ENCODE measurements at regions not wholly inside any gene's neighbourhood (a gene's known extent, or its start where the extent isn't known, plus 50 kb on each side); places are given as distances from the start of the nearest gene placed in this dataset.

DNA sequence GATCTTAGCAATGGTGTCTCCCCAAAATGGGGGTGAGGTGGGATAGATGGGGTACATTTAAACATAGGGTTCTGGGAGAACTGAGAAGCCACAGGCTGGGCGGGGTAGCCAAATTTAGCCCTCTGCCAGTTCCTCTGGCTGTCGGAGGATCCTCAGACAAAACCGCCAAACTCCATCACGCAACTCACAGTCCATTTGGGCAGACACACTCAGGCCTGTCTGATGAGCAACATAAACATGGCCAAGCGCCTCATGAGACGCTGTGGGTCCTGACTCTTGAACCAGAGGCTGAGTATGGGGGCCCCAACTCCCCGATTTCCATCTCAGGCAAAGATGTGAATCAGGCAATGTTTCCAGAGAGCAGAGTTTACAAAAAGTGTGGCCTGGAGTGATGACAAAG is 162.3 kb downstream of the FGF18 start:
- TF ChIP-seq, protein P1, sequence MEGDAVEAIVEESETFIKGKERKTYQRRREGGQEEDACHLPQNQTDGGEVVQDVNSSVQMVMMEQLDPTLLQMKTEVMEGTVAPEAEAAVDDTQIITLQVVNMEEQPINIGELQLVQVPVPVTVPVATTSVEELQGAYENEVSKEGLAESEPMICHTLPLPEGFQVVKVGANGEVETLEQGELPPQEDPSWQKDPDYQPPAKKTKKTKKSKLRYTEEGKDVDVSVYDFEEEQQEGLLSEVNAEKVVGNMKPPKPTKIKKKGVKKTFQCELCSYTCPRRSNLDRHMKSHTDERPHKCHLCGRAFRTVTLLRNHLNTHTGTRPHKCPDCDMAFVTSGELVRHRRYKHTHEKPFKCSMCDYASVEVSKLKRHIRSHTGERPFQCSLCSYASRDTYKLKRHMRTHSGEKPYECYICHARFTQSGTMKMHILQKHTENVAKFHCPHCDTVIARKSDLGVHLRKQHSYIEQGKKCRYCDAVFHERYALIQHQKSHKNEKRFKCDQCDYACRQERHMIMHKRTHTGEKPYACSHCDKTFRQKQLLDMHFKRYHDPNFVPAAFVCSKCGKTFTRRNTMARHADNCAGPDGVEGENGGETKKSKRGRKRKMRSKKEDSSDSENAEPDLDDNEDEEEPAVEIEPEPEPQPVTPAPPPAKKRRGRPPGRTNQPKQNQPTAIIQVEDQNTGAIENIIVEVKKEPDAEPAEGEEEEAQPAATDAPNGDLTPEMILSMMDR (conservative IDR thresholded peaks at IDR 0.05; ENCODE audit: low read length) = no peak
- no peak for TF ChIP-seq EZH2phosphoT487 (IDR thresholded peaks at IDR 0.05; ENCODE audit: borderline replicate concordance, low read depth, low read length)

Measured in OCI-LY7 (cell line).